Hepatocyte (in vitro differentiated cells): ENCODE measurements at regions not wholly inside any gene's neighbourhood (a gene's known extent, or its start where the extent isn't known, plus 50 kb on each side); places are given as distances from the start of the nearest gene placed in this dataset.

Experiments used
- EZH2 ChIP-seq: fragments of 200-600 bp; sonication (generic); IDR thresholded peaks from 2 replicates; pipeline ENCODE4 v1.6.1; 2016; ENCODE audit warnings: antibody characterized with exemption, mild to moderate bottlenecking, borderline replicate concordance
- TF ChIP-seq, protein P1 (sequence below): fragments of 200-600 bp; sonication (generic); IDR thresholded peaks from 2 replicates; pipeline ENCODE4 v1.5.1; 2016; ENCODE audit warnings: antibody characterized with exemption, mild to moderate bottlenecking; ENCODE audit not compliant: poor library complexity

DNA sequence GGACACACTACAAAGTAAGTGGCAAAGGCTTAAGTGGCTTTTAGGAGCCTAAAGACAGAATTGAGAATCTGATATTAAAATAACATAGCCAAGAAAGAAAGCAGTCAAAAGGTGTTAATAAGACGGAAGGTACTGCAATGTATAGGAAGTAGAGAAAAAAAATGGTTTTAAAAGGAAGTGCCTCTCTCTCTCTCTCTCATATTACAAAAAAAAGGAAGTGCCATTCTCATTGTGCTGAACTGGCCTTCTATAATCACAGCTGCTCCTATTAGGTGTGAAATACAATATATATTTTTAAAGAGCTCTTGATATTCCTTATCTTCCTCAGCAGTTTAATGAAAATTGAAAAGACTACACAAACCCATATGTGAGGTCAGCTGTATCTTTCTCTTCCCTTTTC, 199.4 kb upstream of the NPVF start:
- TF ChIP-seq, protein P1, sequence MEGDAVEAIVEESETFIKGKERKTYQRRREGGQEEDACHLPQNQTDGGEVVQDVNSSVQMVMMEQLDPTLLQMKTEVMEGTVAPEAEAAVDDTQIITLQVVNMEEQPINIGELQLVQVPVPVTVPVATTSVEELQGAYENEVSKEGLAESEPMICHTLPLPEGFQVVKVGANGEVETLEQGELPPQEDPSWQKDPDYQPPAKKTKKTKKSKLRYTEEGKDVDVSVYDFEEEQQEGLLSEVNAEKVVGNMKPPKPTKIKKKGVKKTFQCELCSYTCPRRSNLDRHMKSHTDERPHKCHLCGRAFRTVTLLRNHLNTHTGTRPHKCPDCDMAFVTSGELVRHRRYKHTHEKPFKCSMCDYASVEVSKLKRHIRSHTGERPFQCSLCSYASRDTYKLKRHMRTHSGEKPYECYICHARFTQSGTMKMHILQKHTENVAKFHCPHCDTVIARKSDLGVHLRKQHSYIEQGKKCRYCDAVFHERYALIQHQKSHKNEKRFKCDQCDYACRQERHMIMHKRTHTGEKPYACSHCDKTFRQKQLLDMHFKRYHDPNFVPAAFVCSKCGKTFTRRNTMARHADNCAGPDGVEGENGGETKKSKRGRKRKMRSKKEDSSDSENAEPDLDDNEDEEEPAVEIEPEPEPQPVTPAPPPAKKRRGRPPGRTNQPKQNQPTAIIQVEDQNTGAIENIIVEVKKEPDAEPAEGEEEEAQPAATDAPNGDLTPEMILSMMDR, result no peak
- no peak for TF ChIP-seq EZH2
